T-helper 17 cell (primary cell): ENCODE measurements at regions not wholly inside any gene's neighbourhood (a gene's known extent, or its start where the extent isn't known, plus 50 kb on each side); places are given as distances from the start of the nearest gene placed in this dataset.

Source experiments
- ATAC-seq: fragments of 150-1000 bp; cut with Tn5 transposase; 2 replicates; pipeline ENCODE4 v1.10.0; 2021; ENCODE audit warnings: mild to moderate bottlenecking, moderate library complexity
- DNase-seq, 3 donors: peaks; one replicate each; pipeline versions ENCODE4 v3.0.0 to v3.0.0-alpha.2; 2020 to 2021
- H3K9me3 ChIP-seq: one replicate; pipeline ENCODE4 v1.7.0; 2013; ENCODE audit warnings: low read length, mild to moderate bottlenecking; ENCODE audit not compliant: control insufficient read depth, poor library complexity, severe bottlenecking
- H3K27ac Mint-ChIP-seq: one replicate; pipeline ENCODE4 v1.8.0; 2022; ENCODE audit warnings: mild to moderate bottlenecking, moderate library complexity, mixed read lengths
- H3K27me3 Mint-ChIP-seq: one replicate; pipeline ENCODE4 v1.8.0; 2022; ENCODE audit warnings: mixed read lengths
- H3K36me3 Mint-ChIP-seq: one replicate; pipeline ENCODE4 v1.8.0; 2022; ENCODE audit warnings: low read depth, mixed read lengths
- H3K4me1 Mint-ChIP-seq: one replicate; pipeline ENCODE4 v1.8.0; 2022; ENCODE audit warnings: mild to moderate bottlenecking, mixed read lengths
- H3K4me3 Mint-ChIP-seq: one replicate; pipeline ENCODE4 v1.8.0; 2022; ENCODE audit warnings: mild to moderate bottlenecking, moderate library complexity, mixed read lengths

DNA sequence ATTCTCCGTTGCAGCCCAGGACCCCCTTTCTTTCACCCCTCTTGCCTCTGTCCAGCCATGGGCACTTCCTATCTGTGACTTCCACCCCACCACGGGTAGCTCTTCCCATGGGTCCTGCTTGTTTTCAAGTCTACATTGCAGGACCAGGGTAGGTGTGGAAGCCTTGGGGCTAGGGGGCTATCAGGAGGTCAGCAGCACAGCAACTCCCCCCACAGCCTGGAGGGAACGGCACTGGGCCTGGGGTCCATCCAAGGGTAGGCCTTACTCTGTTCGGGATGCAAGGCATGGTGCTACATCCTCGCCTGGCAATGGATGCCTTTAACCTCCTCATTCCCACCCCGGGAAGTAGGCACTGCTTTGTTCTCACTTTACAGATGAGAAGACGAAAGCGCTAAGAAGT is 109.3 kb downstream of the IRX5 start:
- Mint-ChIP-seq H3K4me1 (no peaks in the 10 kb centered on the region), H3K4me3 (no peak overlapping the region), H3K36me3 (no peaks in the 10 kb centered on the region), H3K27ac (no peak overlapping the region), H3K27me3 (peaks cover 23% of the 10 kb centered on the region)
- no peak for DNase-seq
- no peak for ATAC-seq
- H3K9me3 ChIP-seq = no peaks in the 10 kb centered on the region

DNA sequence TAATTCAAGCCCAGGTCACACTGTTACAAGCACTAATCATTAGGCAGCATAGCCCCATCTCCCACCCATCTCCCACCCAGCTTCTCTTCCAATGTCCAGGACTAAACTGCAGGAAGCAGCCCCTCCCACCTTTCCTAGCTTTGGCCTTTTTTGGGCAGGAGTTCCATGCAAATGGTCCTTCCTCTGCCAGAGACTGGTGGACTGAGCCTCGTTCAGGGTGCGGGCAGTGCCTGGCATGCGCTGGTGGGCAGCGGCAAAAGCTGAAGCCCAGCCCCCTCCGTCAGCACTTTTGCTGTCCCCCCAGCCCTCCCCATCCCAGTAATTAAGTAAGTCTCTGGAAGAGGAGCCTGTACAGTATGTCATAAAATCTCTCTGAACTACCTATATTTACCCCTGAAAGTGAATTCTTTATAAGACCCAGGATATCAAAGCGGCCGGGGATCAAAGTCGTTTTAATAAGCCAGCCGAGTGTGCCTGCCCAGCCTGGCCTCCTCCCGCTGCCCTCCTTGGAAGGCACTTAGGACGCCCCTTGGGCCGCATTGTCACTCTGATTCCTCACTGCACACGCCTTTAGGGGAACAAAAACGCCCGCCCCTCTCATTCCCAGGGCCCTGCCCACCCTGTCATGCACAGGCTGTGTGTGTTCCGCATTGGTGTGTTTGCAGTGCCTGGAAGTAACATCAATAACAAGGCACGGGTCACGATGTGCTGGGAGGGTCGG is 109.9 kb downstream of the IRX5 start:
- DNase-seq = no peak

DNA sequence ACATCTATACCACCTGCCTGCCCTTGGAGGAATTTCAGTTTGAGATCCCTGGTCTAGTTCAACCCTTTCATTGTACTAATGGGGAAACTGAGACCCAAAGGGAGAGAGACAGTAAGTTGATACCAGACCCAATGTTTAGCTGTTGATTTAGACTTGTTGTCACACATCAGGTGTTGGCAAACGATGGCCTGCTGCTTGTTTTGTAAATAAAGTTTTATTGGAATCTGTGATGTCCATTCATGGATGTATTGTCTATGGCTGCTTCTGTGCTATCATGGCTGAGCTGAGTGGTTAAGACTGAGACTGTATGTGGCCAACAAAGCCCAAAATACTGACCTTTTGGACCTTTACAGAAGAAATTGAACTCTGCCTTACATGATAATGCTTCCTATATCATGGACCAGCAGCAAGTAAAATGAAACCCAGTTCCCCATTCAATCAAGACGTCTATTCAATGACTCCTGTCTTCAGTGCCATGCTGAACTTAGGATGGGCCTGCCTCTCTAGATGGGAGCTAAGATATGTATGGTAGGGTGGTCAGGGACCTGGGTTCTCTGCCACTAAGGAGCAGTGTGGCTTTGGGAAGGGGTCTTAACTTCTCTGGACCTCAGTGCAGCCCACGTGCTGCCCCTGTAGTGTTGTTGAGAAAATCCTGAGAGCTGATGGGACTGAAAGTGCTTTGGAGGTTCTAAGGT is 111.0 kb downstream of the IRX5 start:
- ATAC-seq (no peak), DNase-seq (no peak)
- H3K9me3 ChIP-seq = no peaks in the 10 kb centered on the region
- Mint-ChIP-seq H3K27ac (no peak overlapping the region), H3K36me3 (no peaks in the 10 kb centered on the region), H3K4me3 (no peak overlapping the region), H3K27me3 (peaks cover 36% of the 10 kb centered on the region), H3K4me1 (no peaks in the 10 kb centered on the region)

More for the DNA sequence above, 109.9 kb downstream of the IRX5 start:
- H3K36me3 Mint-ChIP-seq = no peaks in the 10 kb centered on the region
- no peak overlapping the region for H3K4me3 Mint-ChIP-seq
- no peak for ATAC-seq
- no peaks in the 10 kb centered on the region for H3K9me3 ChIP-seq
- no peak overlapping the region for H3K27ac Mint-ChIP-seq
- no peaks in the 10 kb centered on the region for H3K4me1 Mint-ChIP-seq
- peaks cover 28% of the 10 kb centered on the region for H3K27me3 Mint-ChIP-seq

- H3K4me3 Mint-ChIP-seq = no peak overlapping the region
Measured at GRCh38 chr16:55042556-55043432, 112.1 kb downstream of the IRX5 start.

GRCh38 chr16:55043499-55043898 is 112.8 kb downstream of the IRX5 start:
- DNase-seq (no peak), ATAC-seq (no peak)
- Mint-ChIP-seq H3K4me1 (no peaks in the 10 kb centered on the region), H3K27ac (no peak overlapping the region), H3K27me3 (peaks cover 34% of the 10 kb centered on the region), H3K36me3 (no peaks in the 10 kb centered on the region), H3K4me3 (no peak overlapping the region)
- no peaks in the 10 kb centered on the region for H3K9me3 ChIP-seq

More at GRCh38 chr16:55042556-55043432, 112.1 kb downstream of the IRX5 start:
- ATAC-seq = no peak
- Mint-ChIP-seq H3K4me1 (no peaks in the 10 kb centered on the region), H3K27ac (no peak overlapping the region), H3K36me3 (no peaks in the 10 kb centered on the region), H3K27me3 (peaks cover 39% of the 10 kb centered on the region)
- DNase-seq = no peak
- H3K9me3 ChIP-seq = no peaks in the 10 kb centered on the region

DNA sequence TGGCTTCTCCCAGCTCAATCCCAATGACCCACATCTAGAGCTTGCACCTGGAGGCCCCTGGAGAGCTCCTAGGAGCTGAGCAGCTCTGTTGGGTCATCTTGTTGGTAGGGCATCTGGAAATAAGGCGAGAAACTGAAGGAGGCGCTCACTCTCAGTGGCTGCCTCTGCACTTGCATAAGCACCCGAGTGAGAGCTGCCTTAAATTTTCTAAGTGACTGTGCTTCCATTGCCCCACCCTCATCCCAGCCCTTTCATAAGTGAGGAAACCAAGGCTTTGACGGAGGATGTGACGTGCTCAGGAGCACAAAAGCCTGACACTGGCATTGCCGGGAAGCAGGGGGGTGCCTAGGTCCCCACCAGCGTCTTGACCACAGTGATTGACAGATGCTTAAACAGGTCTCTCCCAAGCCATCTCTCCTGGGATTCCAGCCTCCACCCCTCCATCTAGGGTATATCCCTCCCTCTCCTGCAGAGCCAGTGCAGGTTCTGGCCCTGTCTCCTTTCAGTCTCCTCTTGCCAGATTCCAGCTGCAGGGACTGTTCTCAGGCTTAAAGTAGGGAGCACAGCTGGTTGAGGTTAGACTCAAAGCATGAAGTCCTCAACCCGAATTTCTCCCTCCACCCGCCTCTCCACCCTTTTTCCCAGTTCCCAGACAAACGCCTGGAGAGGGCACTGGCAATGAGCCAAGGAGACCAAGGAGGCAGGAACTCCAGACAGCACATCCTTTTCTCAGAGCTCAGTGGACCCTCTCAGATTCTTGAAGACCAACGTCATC is 113.7 kb downstream of the IRX5 start:
- H3K27me3 Mint-ChIP-seq = peaks cover 26% of the 10 kb centered on the region
- H3K4me3 Mint-ChIP-seq = no peak overlapping the region
- ATAC-seq = no peak
- no peaks in the 10 kb centered on the region for H3K36me3 Mint-ChIP-seq
- DNase-seq = no peak
- H3K27ac Mint-ChIP-seq = no peak overlapping the region
- no peaks in the 10 kb centered on the region for H3K9me3 ChIP-seq
- no peaks in the 10 kb centered on the region for H3K4me1 Mint-ChIP-seq

- no peak for DNase-seq
- no peaks in the 10 kb centered on the region for H3K4me1 Mint-ChIP-seq
- no peak for ATAC-seq
- H3K27me3 Mint-ChIP-seq = peaks cover 22% of the 10 kb centered on the region
- H3K4me3 Mint-ChIP-seq = no peak overlapping the region
- H3K36me3 Mint-ChIP-seq = no peaks in the 10 kb centered on the region
- H3K27ac Mint-ChIP-seq = no peak overlapping the region
- no peaks in the 10 kb centered on the region for H3K9me3 ChIP-seq
Measured at GRCh38 chr16:55045329-55045728, 114.7 kb downstream of the IRX5 start.

GRCh38 chr16:55045756-55046460 is 115.2 kb downstream of the IRX5 start:
- DNase-seq (no peak), ATAC-seq (no peak)
- H3K4me1 Mint-ChIP-seq = no peaks in the 10 kb centered on the region
- no peak overlapping the region for H3K27ac Mint-ChIP-seq
- no peak overlapping the region for H3K4me3 Mint-ChIP-seq
- peaks cover 22% of the 10 kb centered on the region for H3K27me3 Mint-ChIP-seq
- no peaks in the 10 kb centered on the region for H3K36me3 Mint-ChIP-seq
- H3K9me3 ChIP-seq = no peaks in the 10 kb centered on the region

DNA sequence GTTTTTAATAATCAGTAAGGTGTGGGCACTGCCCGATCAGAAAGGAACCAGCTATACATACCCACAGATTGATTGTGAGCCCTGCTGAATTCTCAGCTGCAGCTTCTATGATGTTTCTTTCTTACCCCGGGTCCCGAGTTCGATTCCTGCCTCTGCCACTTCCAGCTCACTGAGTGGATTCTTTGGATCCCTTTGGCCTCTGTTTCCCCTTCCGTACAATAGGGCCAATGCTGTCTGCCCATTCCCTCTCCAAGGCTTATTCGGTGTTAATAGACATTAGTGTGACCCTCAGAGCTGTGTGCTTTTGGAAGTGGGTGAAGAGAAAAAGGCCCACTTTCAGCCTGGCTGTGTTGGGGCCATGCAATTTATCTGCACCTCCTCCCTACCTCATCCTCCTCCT is 115.8 kb downstream of the IRX5 start:
- ATAC-seq (no peak), DNase-seq (no peak)
- H3K9me3 ChIP-seq = no peaks in the 10 kb centered on the region
- H3K27ac Mint-ChIP-seq = no peak overlapping the region
- H3K4me1 Mint-ChIP-seq = no peaks in the 10 kb centered on the region
- H3K36me3 Mint-ChIP-seq = no peaks in the 10 kb centered on the region
- H3K4me3 Mint-ChIP-seq = no peak overlapping the region
- peaks cover 22% of the 10 kb centered on the region for H3K27me3 Mint-ChIP-seq

DNA sequence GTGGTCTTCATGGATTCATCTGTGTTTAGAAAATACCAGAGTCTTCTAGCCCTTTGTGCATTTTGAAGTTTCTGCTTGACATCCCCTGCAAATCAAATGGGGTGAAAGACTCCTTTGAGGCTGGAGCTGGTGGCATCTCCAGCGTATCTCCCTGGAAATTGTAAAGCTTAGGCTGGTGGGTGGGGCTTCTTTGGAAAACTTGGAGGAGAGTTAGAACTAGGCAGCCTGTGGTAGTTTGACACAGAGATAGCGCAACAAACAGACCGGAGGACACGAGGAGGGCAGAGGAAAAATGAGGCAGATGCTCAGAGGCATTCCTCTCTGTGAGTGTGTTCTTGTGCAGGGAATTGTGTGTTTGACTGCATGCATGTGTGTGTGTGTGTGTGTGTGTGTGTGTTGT is 116.3 kb downstream of the IRX5 start:
- no peak overlapping the region for H3K4me3 Mint-ChIP-seq
- peaks cover 22% of the 10 kb centered on the region for H3K27me3 Mint-ChIP-seq
- no peaks in the 10 kb centered on the region for H3K9me3 ChIP-seq
- H3K4me1 Mint-ChIP-seq = no peaks in the 10 kb centered on the region
- ATAC-seq (no peak), DNase-seq (no peak)
- H3K36me3 Mint-ChIP-seq = no peaks in the 10 kb centered on the region
- H3K27ac Mint-ChIP-seq = no peak overlapping the region

GRCh38 chr16:55047331-55047730 is 116.7 kb downstream of the IRX5 start:
- H3K9me3 ChIP-seq = no peaks in the 10 kb centered on the region
- no peak overlapping the region for H3K4me3 Mint-ChIP-seq
- H3K27me3 Mint-ChIP-seq = peaks cover 22% of the 10 kb centered on the region
- no peak for DNase-seq
- no peaks in the 10 kb centered on the region for H3K4me1 Mint-ChIP-seq
- H3K27ac Mint-ChIP-seq = no peak overlapping the region
- no peak for ATAC-seq
- no peaks in the 10 kb centered on the region for H3K36me3 Mint-ChIP-seq

GRCh38 chr16:55047903-55048497 is 117.3 kb downstream of the IRX5 start:
- Mint-ChIP-seq H3K4me1 (no peaks in the 10 kb centered on the region), H3K27me3 (peaks cover 22% of the 10 kb centered on the region), H3K36me3 (no peaks in the 10 kb centered on the region), H3K4me3 (no peak overlapping the region), H3K27ac (no peak overlapping the region)
- no peak for ATAC-seq
- no peak for DNase-seq
- no peaks in the 10 kb centered on the region for H3K9me3 ChIP-seq
